ENCODE measurements at regions not wholly inside any gene's neighbourhood (a gene's known extent, or its start where the extent isn't known, plus 50 kb on each side); places are given as distances from the start of the nearest gene placed in this dataset.
A peak's percentile ranks its signal among the peaks of the same experiment; 100 is the strongest.

DNA sequence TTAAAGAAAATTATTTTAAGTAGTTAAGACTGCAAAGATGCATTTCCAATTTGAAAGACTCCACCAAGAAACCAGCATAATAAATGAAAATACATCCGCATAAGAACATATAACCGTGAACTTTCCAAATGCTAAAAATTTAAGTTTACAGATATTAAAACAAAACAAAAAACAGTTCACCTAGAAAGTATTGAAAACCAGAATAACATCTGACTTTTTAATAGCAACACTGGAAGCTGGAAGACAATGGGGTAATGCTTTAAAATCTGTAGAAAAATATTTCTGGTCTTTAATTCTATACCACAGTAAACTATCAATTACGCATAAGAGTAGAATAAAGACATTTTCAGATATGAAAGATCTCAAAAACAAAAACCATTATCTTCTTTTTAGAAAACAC lies 79.3 kb upstream of the COL24A1 start:
- H3K4me3 ChIP-seq (ENCODE audit: low read depth, low read length): no peak overlapping the region
- DNase-seq (ENCODE audit: low read depth, low spot score): no peak
- in situ Hi-C loops (cut with HindIII; ENCODE audit: low sequenced_read_pairs): no loop called here
- TF ChIP-seq CTCF (IDR thresholded peaks at IDR 0.05; ENCODE audit: low read depth, low read length): no peak

DNA sequence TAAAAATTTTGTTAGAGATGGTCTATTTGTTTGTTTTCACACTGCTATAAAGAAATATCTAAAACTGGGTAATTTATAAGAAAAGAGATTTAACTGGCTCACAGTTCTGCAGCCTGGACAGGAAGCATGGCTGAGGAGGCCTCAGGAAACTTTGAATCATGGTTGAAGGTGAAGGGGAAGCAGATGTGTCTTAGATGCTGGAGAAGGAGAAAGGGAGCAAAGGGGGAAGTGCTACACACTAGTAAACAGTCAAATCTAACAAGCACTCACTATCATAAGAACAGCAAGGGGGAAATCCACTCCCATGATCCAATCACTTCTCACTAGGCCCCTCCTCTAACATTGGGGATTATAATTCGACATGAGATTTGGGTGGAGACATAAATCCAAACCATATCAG lies 76.8 kb upstream of the COL24A1 start:
- DNase-seq (ENCODE audit: low read depth, low spot score): no peak
- no peak overlapping the region for H3K4me3 ChIP-seq (ENCODE audit: low read depth, low read length)
- in situ Hi-C loops (cut with HindIII; ENCODE audit: low sequenced_read_pairs): no loop called here

GRCh38 chr1:86231076-86231475 lies 74.5 kb upstream of the COL24A1 start:
- no peak for TF ChIP-seq CTCF (IDR thresholded peaks at IDR 0.05; ENCODE audit: low read depth, low read length)
- in situ Hi-C loops (cut with HindIII; ENCODE audit: low sequenced_read_pairs): no loop called here
- DNase-seq (ENCODE audit: low read depth, low spot score): no peak
- H3K4me3 ChIP-seq (ENCODE audit: low read depth, low read length): no peak overlapping the region

More for the DNA sequence above, 76.8 kb upstream of the COL24A1 start:
- no peak for TF ChIP-seq CTCF (IDR thresholded peaks at IDR 0.05; ENCODE audit: low read depth, low read length)

DNA sequence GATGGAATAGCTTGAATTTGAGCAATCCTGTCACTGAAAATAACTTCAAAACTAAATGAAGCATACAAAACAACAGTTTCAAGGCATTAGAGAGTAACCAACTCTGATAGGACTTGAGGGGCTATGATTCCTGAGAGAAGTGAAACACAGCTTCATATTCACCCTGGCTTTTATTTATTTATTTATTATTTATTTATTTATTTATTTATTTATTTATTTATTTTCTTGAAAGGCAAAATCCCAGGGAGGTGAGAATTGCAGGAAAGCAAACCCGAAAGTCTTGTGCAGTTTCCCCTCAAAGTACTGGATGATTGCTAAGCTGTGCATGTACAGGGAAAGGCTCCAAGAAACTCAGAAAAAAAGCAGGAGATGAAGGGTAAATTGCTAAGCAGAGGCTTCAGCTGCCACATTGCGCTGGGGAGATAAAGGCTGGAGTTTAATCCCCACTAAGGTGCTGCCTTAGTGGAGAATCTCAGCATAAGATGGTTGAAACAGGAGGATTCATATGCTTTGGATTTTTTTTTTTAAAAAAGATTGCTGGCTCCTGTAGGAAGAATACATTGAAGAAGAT lies 72.9 kb upstream of the COL24A1 start:
- no peak overlapping the region for H3K4me3 ChIP-seq (ENCODE audit: low read depth, low read length)
- in situ Hi-C loops (cut with HindIII; ENCODE audit: low sequenced_read_pairs): no loop called here
- TF ChIP-seq CTCF (IDR thresholded peaks at IDR 0.05; ENCODE audit: low read depth, low read length): no peak
- DNase-seq (ENCODE audit: low read depth, low spot score): no peak

GRCh38 chr1:86228546-86228945 lies 72.0 kb upstream of the COL24A1 start:
- no peak for TF ChIP-seq CTCF (IDR thresholded peaks at IDR 0.05; ENCODE audit: low read depth, low read length)
- in situ Hi-C loops (cut with HindIII; ENCODE audit: low sequenced_read_pairs): no loop called here
- no peak for DNase-seq (ENCODE audit: low read depth, low spot score)
- H3K4me3 ChIP-seq (ENCODE audit: low read depth, low read length): no peak overlapping the region

DNA sequence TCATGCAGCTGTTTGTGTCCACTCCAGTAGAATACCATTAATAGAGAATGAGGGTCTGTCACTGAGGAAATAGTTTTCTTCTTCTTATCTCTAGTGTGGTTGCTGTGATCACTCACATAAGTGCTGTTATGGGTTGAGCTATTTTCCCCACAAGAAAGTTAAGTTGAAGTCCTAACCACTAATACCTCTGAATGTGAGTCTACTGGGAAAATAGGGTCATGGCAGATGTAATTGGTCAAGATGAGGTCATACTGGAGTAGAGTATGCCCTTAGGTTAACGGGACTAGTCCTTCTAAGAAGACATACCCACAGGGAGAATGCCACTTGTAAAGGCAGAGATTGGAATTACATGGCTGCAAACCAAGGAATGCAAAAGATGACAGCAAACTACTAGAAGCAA lies 70.5 kb upstream of the COL24A1 start:
- no peak overlapping the region for H3K4me3 ChIP-seq (ENCODE audit: low read depth, low read length)
- no peak for TF ChIP-seq CTCF (IDR thresholded peaks at IDR 0.05; ENCODE audit: low read depth, low read length)
- peak; percentile 76 for DNase-seq (ENCODE audit: low read depth, low spot score)
- in situ Hi-C loops (cut with HindIII; ENCODE audit: low sequenced_read_pairs): no loop called here

- H3K4me3 ChIP-seq (ENCODE audit: low read depth, low read length): no peak overlapping the region
- DNase-seq (ENCODE audit: low read depth, low spot score): no peak
- no peak for TF ChIP-seq CTCF (IDR thresholded peaks at IDR 0.05; ENCODE audit: low read depth, low read length)
- in situ Hi-C loops (cut with HindIII; ENCODE audit: low sequenced_read_pairs): no loop called here
These were observed 69.6 kb upstream of the COL24A1 start for GRCh38 chr1:86226204-86226603.

Data from astrocyte of the spinal cord (primary cell).